ENCODE measurements at regions not wholly inside any gene's neighbourhood (a gene's known extent, or its start where the extent isn't known, plus 50 kb on each side); places are given as distances from the start of the nearest gene placed in this dataset.

DNA sequence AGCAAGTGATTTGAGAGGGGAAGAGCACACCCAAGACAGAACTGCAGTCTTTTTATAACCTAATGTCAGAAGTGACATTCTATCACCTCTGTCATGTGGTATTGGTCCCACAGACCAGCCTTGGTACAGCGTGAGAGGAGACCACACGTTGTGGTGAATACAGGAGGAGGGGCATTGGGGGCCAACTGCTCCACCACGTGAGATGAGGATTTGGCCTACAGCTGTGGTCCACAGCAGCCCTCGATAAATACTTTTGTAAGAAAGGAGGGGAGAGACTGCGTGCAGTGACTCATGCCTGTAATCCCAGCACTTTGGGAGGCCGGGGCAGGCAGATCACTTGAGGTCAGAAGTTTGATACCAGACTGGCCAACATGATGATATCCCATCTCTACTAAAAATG, 243.1 kb downstream of the FGFR2 start:
- Histone ChIP-seq H3K36me3 (no peaks in the 10 kb centered on the region), H3K4me1 (no peaks in the 10 kb centered on the region), H3K27ac (no peak overlapping the region), H3K4me3 (no peak overlapping the region), H3K9me3 (peaks cover 0 to 7% (median 0%) of the 10 kb centered on the region in 8 donors), H3K27me3 (replicated peaks in 1 of 7) (no peaks in the 10 kb centered on the region)
- no peak for TF ChIP-seq POLR2AphosphoS5 (IDR thresholded peaks at IDR 0.05)
- TF ChIP-seq, protein P1, sequence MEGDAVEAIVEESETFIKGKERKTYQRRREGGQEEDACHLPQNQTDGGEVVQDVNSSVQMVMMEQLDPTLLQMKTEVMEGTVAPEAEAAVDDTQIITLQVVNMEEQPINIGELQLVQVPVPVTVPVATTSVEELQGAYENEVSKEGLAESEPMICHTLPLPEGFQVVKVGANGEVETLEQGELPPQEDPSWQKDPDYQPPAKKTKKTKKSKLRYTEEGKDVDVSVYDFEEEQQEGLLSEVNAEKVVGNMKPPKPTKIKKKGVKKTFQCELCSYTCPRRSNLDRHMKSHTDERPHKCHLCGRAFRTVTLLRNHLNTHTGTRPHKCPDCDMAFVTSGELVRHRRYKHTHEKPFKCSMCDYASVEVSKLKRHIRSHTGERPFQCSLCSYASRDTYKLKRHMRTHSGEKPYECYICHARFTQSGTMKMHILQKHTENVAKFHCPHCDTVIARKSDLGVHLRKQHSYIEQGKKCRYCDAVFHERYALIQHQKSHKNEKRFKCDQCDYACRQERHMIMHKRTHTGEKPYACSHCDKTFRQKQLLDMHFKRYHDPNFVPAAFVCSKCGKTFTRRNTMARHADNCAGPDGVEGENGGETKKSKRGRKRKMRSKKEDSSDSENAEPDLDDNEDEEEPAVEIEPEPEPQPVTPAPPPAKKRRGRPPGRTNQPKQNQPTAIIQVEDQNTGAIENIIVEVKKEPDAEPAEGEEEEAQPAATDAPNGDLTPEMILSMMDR (IDR thresholded peaks at IDR 0.05 in 8 of 11, conservative IDR thresholded peaks at IDR 0.05 in 3 of 11) = no peak
- no peak for TF ChIP-seq POLR2A (IDR thresholded peaks at IDR 0.05)
- WGBS, 5 donors = 81 to 90% (median 86%) methylated on average over 6 of the region's 6 CpGs
- intact Hi-C loops (cut with DNase I; ENCODE audit: low total_unique reads) = no loop called here
- no peak for DNase-seq

- intact Hi-C loops (cut with DNase I; ENCODE audit: low total_unique reads) = no loop called here
- no peak overlapping the region for H3K4me3 ChIP-seq
- H3K4me1 ChIP-seq = no peaks in the 10 kb centered on the region
- no peak for DNase-seq
- no peak for TF ChIP-seq POLR2AphosphoS5 (IDR thresholded peaks at IDR 0.05)
- no peak for TF ChIP-seq POLR2A (IDR thresholded peaks at IDR 0.05)
- TF ChIP-seq, protein P1 (IDR thresholded peaks at IDR 0.05 in 8 of 11, conservative IDR thresholded peaks at IDR 0.05 in 3 of 11) = no peak
- no peaks in the 10 kb centered on the region for H3K27me3 ChIP-seq (replicated peaks in 1 of 7)
- H3K36me3 ChIP-seq = no peaks in the 10 kb centered on the region
- 71 to 90% (median 76%) methylated on average over 2 of the region's 2 CpGs for WGBS, 5 donors
- H3K27ac ChIP-seq = no peak overlapping the region
- H3K9me3 ChIP-seq = peaks cover 0 to 7% (median 0%) of the 10 kb centered on the region in 8 donors
Measured at GRCh38 chr10:121356183-121356582, 242.1 kb downstream of the FGFR2 start.

DNA sequence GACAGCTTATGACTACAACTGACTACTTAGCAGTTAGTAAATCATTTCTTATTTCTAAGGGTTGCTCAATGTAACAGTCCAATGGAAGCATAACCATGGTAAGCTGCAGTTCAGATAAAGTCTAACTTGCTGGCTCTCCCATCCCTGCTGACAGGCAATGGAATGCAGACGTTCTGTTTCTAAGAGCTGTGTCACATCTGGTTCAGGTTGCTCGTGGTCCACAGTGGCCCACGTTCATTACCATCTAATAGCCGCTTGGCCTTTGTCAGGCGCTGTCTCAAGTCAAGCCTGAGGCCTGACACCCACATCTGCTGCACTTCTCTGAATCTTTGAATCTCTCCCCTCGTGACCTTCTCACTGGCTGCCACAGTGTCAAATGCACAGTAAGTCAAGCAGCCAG, 240.8 kb downstream of the FGFR2 start:
- Histone ChIP-seq H3K27ac (no peak overlapping the region), H3K36me3 (no peaks in the 10 kb centered on the region), H3K4me3 (no peak overlapping the region), H3K9me3 (peaks cover 0 to 7% (median 0%) of the 10 kb centered on the region in 8 donors), H3K4me1 (no peaks in the 10 kb centered on the region), H3K27me3 (replicated peaks in 1 of 7) (no peaks in the 10 kb centered on the region)
- WGBS, 5 donors = 69 to 76% (median 72%) methylated on average over 6 of the region's 6 CpGs
- no peak for DNase-seq
- TF ChIP-seq, protein P1 (IDR thresholded peaks at IDR 0.05 in 8 of 11, conservative IDR thresholded peaks at IDR 0.05 in 3 of 11) = no peak
- TF ChIP-seq POLR2A (IDR thresholded peaks at IDR 0.05) (no peak), POLR2AphosphoS5 (IDR thresholded peaks at IDR 0.05) (no peak)
- intact Hi-C loops (cut with DNase I; ENCODE audit: low total_unique reads) = no loop called here

GRCh38 chr10:121362026-121362425, 236.2 kb downstream of the FGFR2 start:
- no peak overlapping the region for H3K27ac ChIP-seq
- DNase-seq = no peak
- no peak overlapping the region for H3K4me3 ChIP-seq
- H3K4me1 ChIP-seq = no peaks in the 10 kb centered on the region
- intact Hi-C loops (cut with DNase I; ENCODE audit: low total_unique reads) = no loop called here
- no peaks in the 10 kb centered on the region for H3K9me3 ChIP-seq
- WGBS, 5 donors = 86 to 89% (median 86%) methylated on average over 5 of the region's 5 CpGs
- no peaks in the 10 kb centered on the region for H3K36me3 ChIP-seq
- TF ChIP-seq POLR2A (IDR thresholded peaks at IDR 0.05) (no peak), POLR2AphosphoS5 (IDR thresholded peaks at IDR 0.05) (no peak)
- TF ChIP-seq, protein P1 (IDR thresholded peaks at IDR 0.05 in 8 of 11, conservative IDR thresholded peaks at IDR 0.05 in 3 of 11) = no peak
- no peaks in the 10 kb centered on the region for H3K27me3 ChIP-seq (replicated peaks in 1 of 7)
